HCT116 (cell line): ENCODE measurements at regions not wholly inside any gene's neighbourhood (a gene's known extent, or its start where the extent isn't known, plus 50 kb on each side); places are given as distances from the start of the nearest gene placed in this dataset.

ENCODE experiments used
- ATAC-seq: fragments of 200-7000 bp; cut with Tn5 transposase; 2 replicates; pipeline ENCODE4 v1.9.1; 2020; ENCODE audit warnings: mild to moderate bottlenecking, moderate library complexity
- BruUV-seq: library from RNA; stranded (reverse); fragments of 400-500 nt; replicated peaks from 2 replicates; lab custom pipeline; 2021; lab: Mats Ljungman, UMichigan
- CTCF ChIA-PET: fragments of 300-600 bp; sonication (Branson Sonifier 250); formaldehyde crosslinking; loops from one replicate; lab custom pipeline; 2021; ENCODE audit warnings: antibody characterized with exemption; lab: Charles Lee
- POLR2A ChIA-PET: fragments of 300-600, 350-600 bp; sonication (Branson Sonifier 250); formaldehyde crosslinking; loops from one replicate; lab custom pipeline; 2021; ENCODE audit warnings: antibody characterized with exemption; lab: Charles Lee
- RAD21 ChIA-PET, 2 experiments: fragments of 300-600 bp; sonication (Branson Sonifier 250); formaldehyde crosslinking; loops; one replicate each; lab custom pipeline; 2023; ENCODE audit warnings: low total read pairs in 2 of 2; ENCODE audit not compliant: uncharacterized antibody in 2 of 2, unreplicated experiment in 2 of 2, low non-redundant PET in 1 of 2; lab: Charles Lee
- DNase-seq: peaks from one replicate; pipeline ENCODE4 v3.0.0-alpha.2; 2010; ENCODE audit warnings: low read depth, low spot score
- H2AFZ ChIP-seq: fragments of 200-600 bp; shearing (Covaris generic), sonication (generic); 2 replicates; pipeline ENCODE4 v1.6.1; 2017; ENCODE audit warnings: low read depth, mixed run types, mixed read lengths, antibody characterized with exemption, low read length; ENCODE audit not compliant: poor library complexity, severe bottlenecking
- H3K27ac ChIP-seq: 2 replicates; pipeline ENCODE4 v1.5.1; 2012; ENCODE audit warnings: low read depth, low read length
- H3K27me3 ChIP-seq: fragments of 200-600 bp; sonication (generic); 2 replicates; pipeline ENCODE4 v1.6.1; 2016; ENCODE audit warnings: mixed run types, low read length, mixed read lengths; ENCODE audit not compliant: insufficient read depth
- H3K36me3 ChIP-seq, 2 experiments: fragments of 200-500 bp in 1 of 2; fragments of 200-600 bp in 1 of 2; sonication (Bioruptor generic) in 1 of 2; sonication (generic) in 1 of 2; 2 replicates each; pipeline versions ENCODE4 v1.5.1 to v1.6.1; 2014 to 2016; ENCODE audit warnings: low read length in 2 of 2, inconsistent platforms in 1 of 2, mixed read lengths in 1 of 2, mixed run types in 1 of 2; ENCODE audit not compliant: insufficient read depth in 2 of 2, control insufficient read depth in 1 of 2
- H3K4me1 ChIP-seq, 2 experiments: fragments of 200-600 bp in 1 of 2; sonication (generic) in 1 of 2; 2 replicates each; pipeline versions ENCODE4 v1.5.1 to v1.6.1; 2012 to 2017; ENCODE audit warnings: low read length in 2 of 2, inconsistent platforms in 1 of 2, mild to moderate bottlenecking in 1 of 2, mixed read lengths in 1 of 2, mixed run types in 1 of 2, moderate library complexity in 1 of 2; ENCODE audit not compliant: insufficient read depth in 2 of 2, control insufficient read depth in 1 of 2
- H3K4me2 ChIP-seq: fragments of 200-600 bp; sonication (generic); 2 replicates; pipeline ENCODE4 v1.6.1; 2017; ENCODE audit warnings: mixed run types, low read length, mixed read lengths
- H3K4me3 ChIP-seq, 2 experiments: fragments of 200-600 bp in 1 of 2; sonication (generic) in 1 of 2; replicated peaks in 1 of 2; 2 replicates each; pipeline ENCODE4 v1.5.1; 2011 to 2016; ENCODE audit warnings: low read length in 2 of 2, control low read depth in 1 of 2, low read depth in 1 of 2, mild to moderate bottlenecking in 1 of 2, mixed read lengths in 1 of 2, mixed run types in 1 of 2
- H3K79me2 ChIP-seq: fragments of 200-600 bp; sonication (generic); 2 replicates; pipeline ENCODE4 v1.6.1; 2017; ENCODE audit warnings: mild to moderate bottlenecking, mixed run types, low read length, moderate library complexity, mixed read lengths; ENCODE audit not compliant: insufficient read depth
- H3K9ac ChIP-seq: fragments of 200-600 bp; sonication (generic); 2 replicates; pipeline ENCODE4 v1.6.1; 2016; ENCODE audit warnings: low read length, mixed read lengths
- H3K9me2 ChIP-seq: fragments of 200-600 bp; sonication (generic), shearing (Covaris generic); 2 replicates; pipeline ENCODE4 v1.6.1; 2017; ENCODE audit warnings: mixed run types, mild to moderate bottlenecking, moderate library complexity; ENCODE audit not compliant: insufficient read depth
- H3K9me3 ChIP-seq, 2 experiments: fragments of 200-500 bp in 1 of 2; fragments of 200-600 bp in 1 of 2; sonication (Bioruptor generic) in 1 of 2; sonication (generic) in 1 of 2; 2 replicates each; pipeline ENCODE4 v1.6.1; 2014 to 2017; ENCODE audit warnings: low read length in 2 of 2, mixed read lengths in 2 of 2, inconsistent platforms in 1 of 2, low read depth in 1 of 2, mild to moderate bottlenecking in 1 of 2, mixed run types in 1 of 2, moderate library complexity in 1 of 2; ENCODE audit not compliant: control insufficient read depth in 1 of 2, insufficient read depth in 1 of 2
- H4K20me1 ChIP-seq: fragments of 200-600 bp; sonication (generic), shearing (Covaris generic); 2 replicates; pipeline ENCODE4 v1.6.1; 2017; ENCODE audit warnings: mixed run types, mild to moderate bottlenecking, moderate library complexity; ENCODE audit not compliant: insufficient read depth
- ATF3 ChIP-seq: IDR thresholded peaks from 2 replicates; pipeline ENCODE4 v1.6.1; 2012
- CBX3 ChIP-seq: IDR thresholded peaks from 2 replicates; pipeline ENCODE4 v1.6.1; 2012; ENCODE audit warnings: low read depth
- CEBPB ChIP-seq: IDR thresholded peaks from 2 replicates; pipeline ENCODE4 v1.6.1; 2012; ENCODE audit warnings: low read depth
- CTCF ChIP-seq, 3 experiments: fragments of 200-600 bp in 1 of 3; sonication (generic) in 1 of 3; IDR thresholded peaks in 2 of 3; conservative IDR thresholded peaks in 1 of 3; 2 replicates each; pipeline ENCODE4 v1.5.1; 2012 to 2017; ENCODE audit warnings: low read depth in 2 of 3, low read length in 2 of 3, antibody characterized with exemption in 1 of 3, borderline replicate concordance in 1 of 3, control low read depth in 1 of 3, mild to moderate bottlenecking in 1 of 3, mixed read lengths in 1 of 3, mixed run types in 1 of 3, moderate library complexity in 1 of 3; ENCODE audit not compliant: insufficient read depth in 1 of 3
- EZH2phosphoT487 ChIP-seq: fragments of 200-600 bp; IDR thresholded peaks from 2 replicates; pipeline ENCODE4 v1.6.1; 2018; ENCODE audit warnings: antibody characterized with exemption, borderline replicate concordance
- POLR2A ChIP-seq: IDR thresholded peaks from 2 replicates; pipeline ENCODE4 v1.7.0; 2011; ENCODE audit warnings: borderline replicate concordance; ENCODE audit not compliant: insufficient read depth, insufficient read length; ENCODE audit errors: extremely low read depth
- RAD21 ChIP-seq: IDR thresholded peaks from 2 replicates; pipeline ENCODE4 v1.6.1; 2012; ENCODE audit warnings: low read depth, mild to moderate bottlenecking
- SP1 ChIP-seq: IDR thresholded peaks from 2 replicates; pipeline ENCODE4 v1.6.1; 2012; ENCODE audit warnings: low read depth
- SRF ChIP-seq: IDR thresholded peaks from 2 replicates; pipeline ENCODE4 v1.6.1; 2012; ENCODE audit warnings: low read depth
- ZFX ChIP-seq: fragments of 450-650 bp; IDR thresholded peaks from 2 replicates; pipeline ENCODE4 v1.6.1; 2017
- intact Hi-C: fragments of 100-400 bp; cut with micrococcal nuclease; formaldehyde crosslinking; loops from 2 replicates; pipeline ENCODE4 v1.10.0; 2022

DNA sequence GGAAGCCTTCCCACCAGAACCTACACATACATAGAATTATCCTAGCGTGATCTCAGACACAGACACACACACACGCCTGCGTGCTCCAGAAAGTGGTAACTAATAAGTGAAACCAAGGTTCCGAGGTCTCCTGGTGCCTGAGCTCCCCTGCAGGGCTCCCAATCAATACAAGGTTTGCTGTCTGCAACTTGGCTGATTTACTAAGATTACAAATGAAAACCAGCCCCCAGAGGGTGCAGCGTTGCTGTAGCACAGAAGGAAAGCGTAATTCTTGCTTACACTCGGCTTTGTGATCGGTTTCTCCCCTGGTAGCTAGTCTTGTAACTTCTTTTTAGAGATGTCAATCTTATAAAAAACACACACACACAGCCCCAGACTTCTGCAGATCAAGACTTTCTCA, 334.1 kb upstream of the XYLT1 start:
- DNase-seq, result no peak
- Histone ChIP-seq H3K4me2 (no peak overlapping the region), H3K27ac (no peak overlapping the region), H3K4me1 (no peaks in the 10 kb centered on the region), H2AFZ (no peak overlapping the region), H3K36me3 (no peaks in the 10 kb centered on the region), H3K79me2 (no peaks in the 10 kb centered on the region), H3K4me3 (no peak overlapping the region), H3K9me3 (no peaks in the 10 kb centered on the region), H3K9ac (no peak overlapping the region)
- no TSS peak for BruUV-seq
- POLR2A ChIA-PET, result no interaction called here
- RAD21 ChIA-PET, result no interaction called here
- CTCF ChIA-PET, result no interaction called here
- TF ChIP-seq RAD21 (no peak), EZH2phosphoT487 (no peak), CTCF (IDR thresholded peaks at IDR 0.05 in 2 of 3, conservative IDR thresholded peaks at IDR 0.05 in 1 of 3; ENCODE audit: borderline replicate concordance in 1 of 3, insufficient read depth in 1 of 3, low read depth in 2 of 3, low read length in 2 of 3) (no peak), POLR2A (no peak), SP1 (no peak), CEBPB (no peak), ATF3 (no peak), CBX3 (no peak), SRF (no peak), ZFX (no peak)
- TF ChIP-seq, all 23 proteins: peak for 0
- Histone ChIP-seq H4K20me1 (no peaks in the 10 kb centered on the region), H3K27me3 (peaks cover 26% of the 10 kb centered on the region; the same call in 1 of the 2 replicates), H3K9me2 (no peaks in the 10 kb centered on the region)
- intact Hi-C loops, result no loop called here
- no peak for ATAC-seq
